ENCODE measurements at regions not wholly inside any gene's neighbourhood (a gene's known extent, or its start where the extent isn't known, plus 50 kb on each side); places are given as distances from the start of the nearest gene placed in this dataset.

GRCh38 chr5:100252037-100252436 is 283.1 kb upstream of the FAM174A start:
- TF ChIP-seq CTCF (IDR thresholded peaks at IDR 0.05) (no peak), POLR2A (IDR thresholded peaks at IDR 0.05) (no peak)
